H9 (cell line): ENCODE measurements at regions not wholly inside any gene's neighbourhood (a gene's known extent, or its start where the extent isn't known, plus 50 kb on each side); places are given as distances from the start of the nearest gene placed in this dataset.

Source experiments
- DNase-seq: peaks from one replicate; pipeline ENCODE4 v3.0.0-alpha.2; 2017
- H2AFZ ChIP-seq: one replicate; pipeline ENCODE4 v1.6.1; 2013; ENCODE audit warnings: mild to moderate bottlenecking, low read length, control low read depth, moderate library complexity
- H2AK5ac ChIP-seq: 2 replicates; pipeline ENCODE4 v1.6.1; 2013; ENCODE audit warnings: low read length, control low read depth, mixed read lengths; ENCODE audit not compliant: insufficient read length
- H2BK120ac ChIP-seq: one replicate; pipeline ENCODE4 v1.6.1; 2013; ENCODE audit warnings: low read depth, mild to moderate bottlenecking, low read length, control low read depth, inconsistent platforms; ENCODE audit not compliant: poor library complexity, severe bottlenecking
- H2BK12ac ChIP-seq: 2 replicates; pipeline ENCODE4 v1.6.1; 2013; ENCODE audit warnings: low read length, control low read depth, mixed read lengths, low read depth; ENCODE audit not compliant: insufficient read length
- H2BK15ac ChIP-seq: 2 replicates; pipeline ENCODE4 v1.6.1; 2013; ENCODE audit warnings: low read depth, low read length, control low read depth
- H2BK20ac ChIP-seq: one replicate; pipeline ENCODE4 v1.6.1; 2013; ENCODE audit warnings: low read depth, mild to moderate bottlenecking, low read length, control low read depth, inconsistent platforms; ENCODE audit not compliant: poor library complexity, severe bottlenecking
- H2BK5ac ChIP-seq: 2 replicates; pipeline ENCODE4 v1.6.1; 2013; ENCODE audit warnings: low read length, control low read depth, mixed read lengths; ENCODE audit not compliant: insufficient read length
- H3K14ac ChIP-seq: 2 replicates; pipeline ENCODE4 v1.6.1; 2013; ENCODE audit warnings: low read length, control low read depth; ENCODE audit not compliant: insufficient read depth
- H3K18ac ChIP-seq: 2 replicates; pipeline ENCODE4 v1.6.1; 2013; ENCODE audit warnings: low read depth, mild to moderate bottlenecking, mixed read lengths, low read length, control low read depth; ENCODE audit not compliant: insufficient read length
- H3K23ac ChIP-seq: 2 replicates; pipeline ENCODE4 v1.6.1; 2013; ENCODE audit warnings: low read length, control low read depth, mixed read lengths, low read depth; ENCODE audit not compliant: insufficient read length
- H3K23me2 ChIP-seq: 2 replicates; pipeline ENCODE4 v1.6.1; 2013; ENCODE audit warnings: low read depth, mild to moderate bottlenecking, mixed read lengths, low read length, control low read depth; ENCODE audit not compliant: insufficient read length, poor library complexity, severe bottlenecking
- H3K27ac ChIP-seq: 2 replicates; pipeline ENCODE4 v1.5.1; 2013; ENCODE audit warnings: low read length, control low read depth, mixed read lengths, low read depth; ENCODE audit not compliant: insufficient read length
- H3K27me3 ChIP-seq: 2 replicates; pipeline ENCODE4 v1.6.1; 2013; ENCODE audit warnings: low read length, control low read depth, inconsistent platforms; ENCODE audit not compliant: insufficient read depth
- H3K4ac ChIP-seq: 2 replicates; pipeline ENCODE4 v1.6.1; 2013; ENCODE audit warnings: low read depth, mild to moderate bottlenecking, control low read depth, inconsistent platforms, low read length, moderate library complexity
- H3K4me1 ChIP-seq: 2 replicates; pipeline ENCODE4 v1.6.1; 2013; ENCODE audit warnings: low read length, control low read depth, inconsistent platforms; ENCODE audit not compliant: insufficient read depth
- H3K4me2 ChIP-seq: 2 replicates; pipeline ENCODE4 v1.6.1; 2013; ENCODE audit warnings: low read length, control low read depth, mixed read lengths; ENCODE audit not compliant: insufficient read length, insufficient read depth
- H3K56ac ChIP-seq: 2 replicates; pipeline ENCODE4 v1.6.1; 2013; ENCODE audit warnings: low read depth, mild to moderate bottlenecking, mixed read lengths, low read length, control low read depth; ENCODE audit not compliant: insufficient read length
- H3K79me1 ChIP-seq: 2 replicates; pipeline ENCODE4 v1.6.1; 2013; ENCODE audit warnings: low read depth, mild to moderate bottlenecking, moderate library complexity, low read length, control low read depth, inconsistent platforms; ENCODE audit not compliant: insufficient read depth, poor library complexity, severe bottlenecking
- H3K79me2 ChIP-seq: 2 replicates; pipeline ENCODE4 v1.6.1; 2013; ENCODE audit warnings: low read length, control low read depth, inconsistent platforms; ENCODE audit not compliant: insufficient read depth
- H3K9ac ChIP-seq: 2 replicates; pipeline ENCODE4 v1.6.1; 2013; ENCODE audit warnings: low read length, control low read depth, mixed read lengths; ENCODE audit not compliant: insufficient read length; ENCODE audit errors: extremely low read depth
- H3K9me3 ChIP-seq: one replicate; pipeline ENCODE4 v1.6.1; 2013; ENCODE audit warnings: low read depth, low read length, inconsistent platforms; ENCODE audit not compliant: control insufficient read depth
- H3T11ph ChIP-seq: one replicate; pipeline ENCODE4 v1.6.1; 2013; ENCODE audit warnings: mild to moderate bottlenecking, low read length, control low read depth, inconsistent platforms
- H4K20me1 ChIP-seq: one replicate; pipeline ENCODE4 v1.6.1; 2013; ENCODE audit not compliant: control insufficient read depth, insufficient read length, insufficient read depth
- H4K5ac ChIP-seq: 2 replicates; pipeline ENCODE4 v1.6.1; 2013; ENCODE audit warnings: low read depth, mild to moderate bottlenecking, mixed read lengths, low read length, control low read depth; ENCODE audit not compliant: insufficient read length
- H4K8ac ChIP-seq: replicated peaks from 2 replicates; pipeline ENCODE4 v1.6.1; 2013; ENCODE audit warnings: low read length, control low read depth, mixed read lengths, low read depth; ENCODE audit not compliant: insufficient read length
- H4K91ac ChIP-seq: 2 replicates; pipeline ENCODE4 v1.6.1; 2013; ENCODE audit warnings: low read depth, mild to moderate bottlenecking, moderate library complexity, mixed read lengths, low read length, control low read depth; ENCODE audit not compliant: insufficient read length
- H3K27ac Mint-ChIP-seq, 3 experiments: 2 replicates in 2 of 3; 3 replicates in 1 of 3; pipeline ENCODE4 v1.8.0; 2020 to 2021; ENCODE audit warnings: mixed read lengths in 3 of 3, mild to moderate bottlenecking in 1 of 3, moderate library complexity in 1 of 3
- H3K27me3 Mint-ChIP-seq: 2 replicates; pipeline ENCODE4 v1.8.0; 2021; ENCODE audit warnings: low read depth, mild to moderate bottlenecking, moderate library complexity, mixed read lengths
- H3K36me3 Mint-ChIP-seq, 3 experiments: 2 replicates in 2 of 3; 3 replicates in 1 of 3; pipeline ENCODE4 v1.8.0; 2020 to 2021; ENCODE audit warnings: low read depth in 3 of 3, mixed read lengths in 3 of 3; ENCODE audit not compliant: insufficient read depth in 1 of 3
- H3K4me1 Mint-ChIP-seq, 2 experiments: 2 replicates each; pipeline ENCODE4 v1.8.0; 2020; ENCODE audit warnings: mixed read lengths in 2 of 2
- H3K4me3 Mint-ChIP-seq, 2 experiments: 2 replicates in 1 of 2; 3 replicates in 1 of 2; pipeline ENCODE4 v1.8.0; 2020 to 2021; ENCODE audit warnings: mild to moderate bottlenecking in 2 of 2, mixed read lengths in 2 of 2, moderate library complexity in 1 of 2
- H3K9me3 Mint-ChIP-seq, 2 experiments: 2 replicates in 1 of 2; 3 replicates in 1 of 2; pipeline ENCODE4 v1.8.0; 2020; ENCODE audit warnings: mild to moderate bottlenecking in 2 of 2, mixed read lengths in 2 of 2, moderate library complexity in 1 of 2
- CTCF ChIP-seq: fragments of 200-600 bp; sonication (generic); conservative IDR thresholded peaks from 3 replicates; pipeline ENCODE4 v1.8.0; 2021; ENCODE audit warnings: antibody characterized with exemption, mild to moderate bottlenecking
- WGBS: extraction: QIAGEN DNeasy Blood & Tissue Kit; methylation state at CpG from one replicate; pipeline ENCODE4 v1.1.7; 2013; ENCODE audit warnings: missing lambda C conversion rate, low lambda C conversion rate, mixed read lengths; ENCODE audit not compliant: insufficient read length; ENCODE audit errors: extremely low coverage; 5-methylcytosine and 5-hydroxymethylcytosine counted together

DNA sequence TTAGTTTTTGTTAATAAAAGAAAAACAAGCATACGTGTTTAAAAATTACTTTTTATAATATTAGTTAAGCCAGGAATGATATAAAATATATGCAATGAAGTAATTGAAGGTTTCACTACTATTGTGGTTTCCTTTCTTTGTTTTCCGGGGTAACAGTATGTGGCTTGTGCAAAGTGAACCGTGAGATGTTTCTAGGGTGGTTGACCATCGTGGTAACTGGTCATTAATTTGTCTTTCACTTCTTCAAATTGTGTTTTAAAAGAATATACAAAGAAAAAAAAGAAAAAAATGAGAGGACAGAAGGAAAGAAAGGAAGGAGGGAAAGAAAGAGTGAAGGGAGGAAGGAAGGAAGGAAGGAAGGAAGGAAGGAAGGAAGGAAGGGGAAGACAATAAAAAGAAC lies 330.1 kb upstream of the CPXCR1 start:
- WGBS = no CpG with 5 or more reads among the region's 4 CpGs
- TF ChIP-seq CTCF = no peak
- H3K23me2 ChIP-seq = no peaks in the 10 kb centered on the region
- no peak overlapping the region for H3T11ph ChIP-seq
- H3K4me2 ChIP-seq = no peak overlapping the region
- H3K14ac ChIP-seq = no peak overlapping the region
- H4K20me1 ChIP-seq = no peaks in the 10 kb centered on the region
- Mint-ChIP-seq H3K27me3 (no peaks in the 10 kb centered on the region), H3K27ac (no peak overlapping the region), H3K4me3 (no peak overlapping the region), H3K9me3 (peaks cover 0 to 2% of the 10 kb centered on the region in 2 experiments; a peak in 1 of 5 replicates), H3K36me3 (no peaks in the 10 kb centered on the region), H3K4me1 (no peaks in the 10 kb centered on the region)
- no peak overlapping the region for H3K27ac ChIP-seq
- no peak overlapping the region for H3K9ac ChIP-seq
- no peak overlapping the region for H4K8ac ChIP-seq
- no peak overlapping the region for H3K4ac ChIP-seq
- H2BK12ac ChIP-seq = no peak overlapping the region
- H2AFZ ChIP-seq = no peak overlapping the region
- H2BK15ac ChIP-seq = no peak overlapping the region
- H2AK5ac ChIP-seq = no peak overlapping the region
- H2BK20ac ChIP-seq = no peak overlapping the region
- H3K27me3 ChIP-seq = no peaks in the 10 kb centered on the region
- DNase-seq = no peak
- no peaks in the 10 kb centered on the region for H3K9me3 ChIP-seq
- H2BK120ac ChIP-seq = no peak overlapping the region
- no peak overlapping the region for H3K18ac ChIP-seq
- no peak overlapping the region for H4K91ac ChIP-seq
- H2BK5ac ChIP-seq = no peak overlapping the region
- H3K23ac ChIP-seq = no peak overlapping the region
- no peaks in the 10 kb centered on the region for H3K4me1 ChIP-seq
- H3K79me2 ChIP-seq = no peaks in the 10 kb centered on the region
- H3K79me1 ChIP-seq = no peaks in the 10 kb centered on the region
- no peak overlapping the region for H3K56ac ChIP-seq
- no peak overlapping the region for H4K5ac ChIP-seq
